C4-2B (cell line): ENCODE measurements at regions not wholly inside any gene's neighbourhood (a gene's known extent, or its start where the extent isn't known, plus 50 kb on each side); places are given as distances from the start of the nearest gene placed in this dataset.

ENCODE experiments used
- CTCF ChIP-seq: fragments of 450-650 bp; conservative IDR thresholded peaks from 2 replicates; pipeline ENCODE4 v1.5.1; 2017; ENCODE audit warnings: mild to moderate bottlenecking
- ZFX ChIP-seq: fragments of 450-650 bp; IDR thresholded peaks from 2 replicates; pipeline ENCODE4 v1.6.1; 2017

DNA sequence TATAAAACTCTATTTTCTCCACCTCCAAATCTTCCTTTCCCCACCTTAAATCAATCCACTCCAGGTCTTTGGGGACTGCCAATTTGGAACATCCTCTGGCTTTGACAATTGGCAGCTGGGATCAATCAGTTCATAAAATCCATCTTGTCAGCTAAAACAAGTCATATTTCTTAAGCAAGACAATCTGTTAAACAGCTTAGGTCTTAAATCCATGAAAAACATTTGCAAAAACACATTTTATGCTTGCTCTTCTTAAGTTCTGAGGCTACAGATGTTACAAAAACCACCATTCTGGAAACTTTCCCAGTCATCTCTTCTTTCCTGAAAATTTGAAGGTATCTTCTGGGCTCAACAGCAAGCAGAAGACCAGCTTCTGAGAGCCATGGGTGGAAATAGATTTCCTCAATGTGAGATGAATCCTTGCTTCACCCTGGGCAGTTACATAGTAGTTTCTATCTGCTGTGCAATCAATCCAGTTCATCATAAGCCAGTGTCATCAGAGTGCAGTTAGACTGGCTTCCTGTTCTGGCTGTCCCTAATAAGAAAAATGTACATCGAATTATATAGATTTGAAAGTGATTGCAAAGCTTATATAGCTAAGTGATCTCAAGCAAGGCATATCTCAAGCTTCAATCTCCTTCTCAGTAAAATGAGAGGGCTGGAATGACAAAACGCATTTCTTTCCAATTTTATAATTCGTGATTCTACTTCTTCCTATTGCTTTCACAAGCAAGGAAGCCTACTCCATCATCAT lies 402.7 kb upstream of the INTU start:
- TF ChIP-seq CTCF (no peak), ZFX (no peak)
